ENCODE measurements at regions not wholly inside any gene's neighbourhood (a gene's known extent, or its start where the extent isn't known, plus 50 kb on each side); places are given as distances from the start of the nearest gene placed in this dataset.

DNA sequence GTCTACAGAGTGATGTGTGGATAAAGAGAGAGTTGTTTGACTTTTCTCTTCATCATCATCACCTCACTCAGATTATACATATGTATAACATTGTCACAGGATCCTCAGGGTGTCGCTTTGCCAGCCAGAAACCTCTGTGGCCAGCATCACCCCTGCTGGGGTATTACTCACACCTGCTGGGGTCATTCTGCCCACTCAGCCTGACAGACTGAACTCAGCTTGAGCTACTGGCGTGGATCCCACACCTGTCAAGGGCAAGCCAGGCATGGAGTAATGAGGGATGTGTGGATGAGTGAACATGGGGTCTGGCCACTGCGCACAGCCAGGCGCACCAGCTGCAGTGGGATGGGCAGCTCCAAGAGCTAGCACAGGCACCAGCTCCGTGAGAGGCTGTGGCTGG is 870.6 kb downstream of the CBLN2 start:
- H3K79me2 ChIP-seq (ENCODE audit: insufficient read depth, low read length): no peaks in the 10 kb centered on the region
- FAIRE-seq: no peak
- intact Hi-C loops (cut with micrococcal nuclease; ENCODE audit: unreplicated experiment) (no loop called here), in situ Hi-C loops (cut with HindIII; ENCODE audit: extremely low pct_ligation_motif_present, low pct_unique_long_range_greater_than_20kb) (no loop called here)
- no peaks in the 10 kb centered on the region for H3K27me3 ChIP-seq (ENCODE audit: control insufficient read depth in 1 of 2, insufficient read depth in 2 of 2, low read length in 2 of 2)
- ChIA-PET CTCF (ENCODE audit: low intra/inter-chr PET ratio, low total read pairs) (no interaction called here), POLR2A (no interaction called here)
- TF ChIP-seq ZMAT3 (CRISPR knock-in tag; conservative IDR thresholded peaks at IDR 0.05): no peak
- TF ChIP-seq NR2F2 (IDR thresholded peaks at IDR 0.05; ENCODE audit: borderline replicate concordance, low read depth): no peak
- no peak for TF ChIP-seq RERE (CRISPR knock-in tag; IDR thresholded peaks at IDR 0.05; ENCODE audit: low read depth)
- no peak for TF ChIP-seq DBP (CRISPR knock-in tag; IDR thresholded peaks at IDR 0.05; ENCODE audit: not compliant biosample characterization)
- TF ChIP-seq ZNF205 (CRISPR knock-in tag; IDR thresholded peaks at IDR 0.05): no peak
- no peak for TF ChIP-seq TFE3 (CRISPR knock-in tag; IDR thresholded peaks at IDR 0.05)
- TF ChIP-seq SIN3A (IDR thresholded peaks at IDR 0.05; ENCODE audit: borderline replicate concordance, low read depth, low read length): no peak
- TF ChIP-seq ZNF510 (CRISPR knock-in tag; IDR thresholded peaks at IDR 0.05; ENCODE audit: low read depth): no peak
- no peak for TF ChIP-seq NFIC (IDR thresholded peaks at IDR 0.05; ENCODE audit: low read length)
- no peak for TF ChIP-seq ELF3 (CRISPR knock-in tag; IDR thresholded peaks at IDR 0.05)
- TF ChIP-seq, protein P1, sequence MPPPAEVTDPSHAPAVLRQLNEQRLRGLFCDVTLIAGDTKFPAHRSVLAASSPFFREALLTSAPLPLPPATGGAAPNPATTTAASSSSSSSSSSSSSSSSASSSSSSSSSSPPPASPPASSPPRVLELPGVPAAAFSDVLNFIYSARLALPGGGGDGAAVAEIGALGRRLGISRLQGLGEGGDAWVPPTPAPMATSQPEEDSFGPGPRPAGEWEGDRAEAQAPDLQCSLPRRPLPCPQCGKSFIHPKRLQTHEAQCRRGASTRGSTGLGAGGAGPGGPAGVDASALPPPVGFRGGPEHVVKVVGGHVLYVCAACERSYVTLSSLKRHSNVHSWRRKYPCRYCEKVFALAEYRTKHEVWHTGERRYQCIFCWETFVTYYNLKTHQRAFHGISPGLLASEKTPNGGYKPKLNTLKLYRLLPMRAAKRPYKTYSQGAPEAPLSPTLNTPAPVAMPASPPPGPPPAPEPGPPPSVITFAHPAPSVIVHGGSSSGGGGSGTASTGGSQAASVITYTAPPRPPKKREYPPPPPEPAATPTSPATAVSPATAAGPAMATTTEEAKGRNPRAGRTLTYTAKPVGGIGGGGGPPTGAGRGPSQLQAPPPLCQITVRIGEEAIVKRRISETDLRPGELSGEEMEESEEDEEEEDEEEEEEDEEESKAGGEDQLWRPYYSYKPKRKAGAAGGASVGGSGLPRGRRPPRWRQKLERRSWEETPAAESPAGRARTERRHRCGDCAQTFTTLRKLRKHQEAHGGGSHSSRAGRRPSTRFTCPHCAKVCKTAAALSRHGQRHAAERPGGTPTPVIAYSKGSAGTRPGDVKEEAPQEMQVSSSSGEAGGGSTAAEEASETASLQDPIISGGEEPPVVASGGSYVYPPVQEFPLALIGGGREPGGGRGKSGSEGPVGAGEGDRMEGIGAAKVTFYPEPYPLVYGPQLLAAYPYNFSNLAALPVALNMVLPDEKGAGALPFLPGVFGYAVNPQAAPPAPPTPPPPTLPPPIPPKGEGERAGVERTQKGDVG (CRISPR knock-in tag; IDR thresholded peaks at IDR 0.05; ENCODE audit: borderline replicate concordance): no peak
- TF ChIP-seq NCOR1 (IDR thresholded peaks at IDR 0.05; ENCODE audit: borderline replicate concordance, low read length): no peak
- TF ChIP-seq ZNF12 (CRISPR knock-in tag; IDR thresholded peaks at IDR 0.05): no peak
- no peaks in the 10 kb centered on the region for H3K4me1 ChIP-seq (ENCODE audit: insufficient read depth, low read length)
- DNase-seq (ENCODE audit: low spot score): no peak
- no peak overlapping the region for H3K4me2 ChIP-seq (ENCODE audit: low read depth, low read length)
- no peaks in the 10 kb centered on the region for H3K9me3 ChIP-seq (ENCODE audit: low read length)
- H3K27ac ChIP-seq (ENCODE audit: extremely low read length, insufficient read depth, low read length): no peak overlapping the region
- H3K36me3 ChIP-seq (replicated peaks in 1 of 2; ENCODE audit: control insufficient read depth in 1 of 2, insufficient read depth in 2 of 2, low read length in 2 of 2): no peaks in the 10 kb centered on the region
- no peak overlapping the region for H3K4me3 ChIP-seq (replicated peaks in 1 of 3; ENCODE audit: insufficient read depth in 1 of 3, low read depth in 2 of 3, low read length in 3 of 3)
- WGBS (ENCODE audit: low lambda C conversion rate): 57% methylated on average over 4 of the region's 5 CpGs
- no peak overlapping the region for H2AFZ ChIP-seq (ENCODE audit: low read length)
- H4K20me1 ChIP-seq (ENCODE audit: insufficient read depth, low read length): no peaks in the 10 kb centered on the region
- no TSS peak for BruUV-seq (replicated peaks)
- H3K9ac ChIP-seq (ENCODE audit: insufficient read depth, low read depth, low read length): no peak overlapping the region
- no peak for ATAC-seq

Measured in HepG2 (cell line).